ENCODE measurements at regions not wholly inside any gene's neighbourhood (a gene's known extent, or its start where the extent isn't known, plus 50 kb on each side); places are given as distances from the start of the nearest gene placed in this dataset.

DNA sequence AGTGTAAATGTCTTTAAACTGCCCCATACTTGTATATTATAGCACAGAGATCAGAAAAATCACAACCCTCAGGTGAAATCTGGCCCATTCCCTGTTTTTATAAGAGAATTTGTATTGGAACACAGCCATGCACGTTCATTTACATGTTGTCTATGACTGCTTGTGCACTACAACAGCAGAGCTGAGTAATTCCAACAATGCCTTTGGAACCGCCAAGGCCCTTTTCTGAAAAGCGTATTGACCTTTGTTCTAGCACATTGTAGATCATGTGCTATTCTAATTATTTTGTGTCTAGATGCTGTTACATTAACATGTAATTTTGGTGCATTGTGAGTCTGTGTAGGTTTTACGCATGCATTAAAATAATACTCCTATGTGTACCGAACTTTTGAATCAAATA lies 339.6 kb downstream of the CHRM3 start:
- no TSS peak for BruUV-seq (replicated peaks)
- no peaks in the 10 kb centered on the region; the same call in 1 of the 2 replicates for H3K9me3 ChIP-seq (ENCODE audit: control insufficient read depth, insufficient read depth, low read depth, low read length)
- TF ChIP-seq, protein P1, sequence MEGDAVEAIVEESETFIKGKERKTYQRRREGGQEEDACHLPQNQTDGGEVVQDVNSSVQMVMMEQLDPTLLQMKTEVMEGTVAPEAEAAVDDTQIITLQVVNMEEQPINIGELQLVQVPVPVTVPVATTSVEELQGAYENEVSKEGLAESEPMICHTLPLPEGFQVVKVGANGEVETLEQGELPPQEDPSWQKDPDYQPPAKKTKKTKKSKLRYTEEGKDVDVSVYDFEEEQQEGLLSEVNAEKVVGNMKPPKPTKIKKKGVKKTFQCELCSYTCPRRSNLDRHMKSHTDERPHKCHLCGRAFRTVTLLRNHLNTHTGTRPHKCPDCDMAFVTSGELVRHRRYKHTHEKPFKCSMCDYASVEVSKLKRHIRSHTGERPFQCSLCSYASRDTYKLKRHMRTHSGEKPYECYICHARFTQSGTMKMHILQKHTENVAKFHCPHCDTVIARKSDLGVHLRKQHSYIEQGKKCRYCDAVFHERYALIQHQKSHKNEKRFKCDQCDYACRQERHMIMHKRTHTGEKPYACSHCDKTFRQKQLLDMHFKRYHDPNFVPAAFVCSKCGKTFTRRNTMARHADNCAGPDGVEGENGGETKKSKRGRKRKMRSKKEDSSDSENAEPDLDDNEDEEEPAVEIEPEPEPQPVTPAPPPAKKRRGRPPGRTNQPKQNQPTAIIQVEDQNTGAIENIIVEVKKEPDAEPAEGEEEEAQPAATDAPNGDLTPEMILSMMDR (IDR thresholded peaks at IDR 0.05), result no peak
- intact Hi-C loops (cut with micrococcal nuclease; ENCODE audit: unreplicated experiment) (no loop called here), in situ Hi-C loops (cut with HindIII; ENCODE audit: low pct_unique_long_range_greater_than_20kb, low sequenced_read_pairs) (no loop called here)
- no peaks in the 10 kb centered on the region for H3K36me3 ChIP-seq (ENCODE audit: control insufficient read depth, insufficient read depth, low read length)
- no peak for DNase-seq (ENCODE audit: low read depth, low spot score)
- no peaks in the 10 kb centered on the region for H3K4me1 ChIP-seq (ENCODE audit: control insufficient read depth, insufficient read depth, low read length)
- no peak for ATAC-seq
- ChIA-PET CTCF (no interaction called here), POLR2A (no interaction called here)
- no peak overlapping the region for H3K27ac ChIP-seq (ENCODE audit: low read length)
- H3K4me3 ChIP-seq (ENCODE audit: low read depth in 2 of 2, low read length in 2 of 2), result no peak overlapping the region
- no peaks in the 10 kb centered on the region for H3K27me3 ChIP-seq (ENCODE audit: control insufficient read depth, insufficient read depth, low read length)

DNA sequence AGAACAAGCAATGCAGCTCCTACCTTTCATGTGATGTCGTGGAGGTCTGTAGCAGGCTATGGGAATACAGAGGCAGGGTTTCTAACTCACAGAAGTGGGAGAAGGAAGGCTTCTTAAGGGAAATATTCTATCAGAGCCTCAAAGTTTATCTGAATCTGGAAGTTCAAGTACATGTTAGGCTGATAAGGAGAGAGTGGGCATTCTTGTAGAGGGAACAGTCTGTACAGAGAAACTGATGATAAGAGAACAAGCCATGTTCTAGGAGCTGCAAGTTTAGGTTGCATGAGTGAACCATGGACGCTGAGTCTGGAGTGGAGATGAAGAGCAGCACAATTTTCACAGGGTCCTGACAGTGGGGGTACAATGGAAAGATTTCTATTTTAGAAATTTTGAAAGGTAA lies 344.0 kb downstream of the CHRM3 start:
- in situ Hi-C loops (cut with HindIII; ENCODE audit: low pct_unique_long_range_greater_than_20kb, low sequenced_read_pairs), result no loop called here
- ATAC-seq (no peak), DNase-seq (ENCODE audit: low read depth, low spot score) (no peak)
- BruUV-seq (replicated peaks), result no TSS peak
- H3K36me3 ChIP-seq (ENCODE audit: control insufficient read depth, insufficient read depth, low read length), result no peaks in the 10 kb centered on the region
- no peaks in the 10 kb centered on the region for H3K27me3 ChIP-seq (ENCODE audit: control insufficient read depth, insufficient read depth, low read length)
- no peak overlapping the region for H3K4me3 ChIP-seq (ENCODE audit: low read depth in 2 of 2, low read length in 2 of 2)
- intact Hi-C loops (cut with micrococcal nuclease; ENCODE audit: unreplicated experiment), result no loop called here
- H3K4me1 ChIP-seq (ENCODE audit: control insufficient read depth, insufficient read depth, low read length), result no peaks in the 10 kb centered on the region
- ChIA-PET CTCF (no interaction called here), POLR2A (no interaction called here)
- H3K9me3 ChIP-seq (ENCODE audit: control insufficient read depth, insufficient read depth, low read depth, low read length), result no peaks in the 10 kb centered on the region
- no peak overlapping the region for H3K27ac ChIP-seq (ENCODE audit: low read length)
- TF ChIP-seq TCF7L2 (IDR thresholded peaks at IDR 0.05; ENCODE audit: low read depth, low read length), result no peak
- TF ChIP-seq, protein P1 (IDR thresholded peaks at IDR 0.05), result no peak
- TF ChIP-seq, protein P2, sequence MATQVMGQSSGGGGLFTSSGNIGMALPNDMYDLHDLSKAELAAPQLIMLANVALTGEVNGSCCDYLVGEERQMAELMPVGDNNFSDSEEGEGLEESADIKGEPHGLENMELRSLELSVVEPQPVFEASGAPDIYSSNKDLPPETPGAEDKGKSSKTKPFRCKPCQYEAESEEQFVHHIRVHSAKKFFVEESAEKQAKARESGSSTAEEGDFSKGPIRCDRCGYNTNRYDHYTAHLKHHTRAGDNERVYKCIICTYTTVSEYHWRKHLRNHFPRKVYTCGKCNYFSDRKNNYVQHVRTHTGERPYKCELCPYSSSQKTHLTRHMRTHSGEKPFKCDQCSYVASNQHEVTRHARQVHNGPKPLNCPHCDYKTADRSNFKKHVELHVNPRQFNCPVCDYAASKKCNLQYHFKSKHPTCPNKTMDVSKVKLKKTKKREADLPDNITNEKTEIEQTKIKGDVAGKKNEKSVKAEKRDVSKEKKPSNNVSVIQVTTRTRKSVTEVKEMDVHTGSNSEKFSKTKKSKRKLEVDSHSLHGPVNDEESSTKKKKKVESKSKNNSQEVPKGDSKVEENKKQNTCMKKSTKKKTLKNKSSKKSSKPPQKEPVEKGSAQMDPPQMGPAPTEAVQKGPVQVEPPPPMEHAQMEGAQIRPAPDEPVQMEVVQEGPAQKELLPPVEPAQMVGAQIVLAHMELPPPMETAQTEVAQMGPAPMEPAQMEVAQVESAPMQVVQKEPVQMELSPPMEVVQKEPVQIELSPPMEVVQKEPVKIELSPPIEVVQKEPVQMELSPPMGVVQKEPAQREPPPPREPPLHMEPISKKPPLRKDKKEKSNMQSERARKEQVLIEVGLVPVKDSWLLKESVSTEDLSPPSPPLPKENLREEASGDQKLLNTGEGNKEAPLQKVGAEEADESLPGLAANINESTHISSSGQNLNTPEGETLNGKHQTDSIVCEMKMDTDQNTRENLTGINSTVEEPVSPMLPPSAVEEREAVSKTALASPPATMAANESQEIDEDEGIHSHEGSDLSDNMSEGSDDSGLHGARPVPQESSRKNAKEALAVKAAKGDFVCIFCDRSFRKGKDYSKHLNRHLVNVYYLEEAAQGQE (IDR thresholded peaks at IDR 0.05; ENCODE audit: insufficient read depth in 1 of 2, low read depth in 2 of 2, low read length in 1 of 2), result no peak
- no peak for TF ChIP-seq SIN3A (IDR thresholded peaks at IDR 0.05; ENCODE audit: borderline replicate concordance, insufficient read depth, low read depth, low read length)
- TF ChIP-seq POLR2AphosphoS5 (IDR thresholded peaks at IDR 0.05; ENCODE audit: low read depth, low read length), result no peak
